ENCODE measurements at regions not wholly inside any gene's neighbourhood (a gene's known extent, or its start where the extent isn't known, plus 50 kb on each side); places are given as distances from the start of the nearest gene placed in this dataset.

- Histone ChIP-seq H3K79me2 (ENCODE audit: control insufficient read depth, insufficient read depth, low read length, poor library complexity) (no peaks in the 10 kb centered on the region), H3K18ac (ENCODE audit: low read length) (no peak overlapping the region), H4K12ac (ENCODE audit: low read depth, low read length) (no peak overlapping the region), H4K91ac (ENCODE audit: low read depth, low read length) (no peak overlapping the region), H3K4me2 (ENCODE audit: low read length) (no peak overlapping the region), H3K9me3 (ENCODE audit: insufficient read depth, low read depth, low read length) (no peaks in the 10 kb centered on the region), H2BK5ac (ENCODE audit: low read depth, low read length, poor library complexity) (no peak overlapping the region), H2AK5ac (ENCODE audit: low read length) (no peak overlapping the region), H3K27me3 (ENCODE audit: insufficient read depth, low read length) (no peaks in the 10 kb centered on the region), H3K36me3 (ENCODE audit: control insufficient read depth in 1 of 2, insufficient read depth in 2 of 2, low read length in 2 of 2) (no peaks in the 10 kb centered on the region), H2BK12ac (ENCODE audit: low read length) (no peak overlapping the region), H3K23ac (ENCODE audit: low read length) (no peak overlapping the region), H2BK120ac (ENCODE audit: insufficient read depth, low read length, poor library complexity) (peak overlapping the region; percentile 11), H3K27ac (ENCODE audit: low read depth, low read length) (no peak overlapping the region), H3K14ac (ENCODE audit: low read length) (no peak overlapping the region), H3K4me3 (ENCODE audit: low read depth, low read length) (no peak overlapping the region), H3K4me1 (ENCODE audit: control insufficient read depth in 1 of 2, insufficient read depth in 2 of 2, low read length in 2 of 2) (peaks cover 3 to 4% of the 10 kb centered on the region in 2 experiments), H4K8ac (ENCODE audit: low read depth, low read length) (no peak overlapping the region), H3K79me1 (ENCODE audit: low read length) (peaks cover 3% of the 10 kb centered on the region), H2AFZ (ENCODE audit: insufficient read depth, low read length, poor library complexity) (no peak overlapping the region), H3K4ac (ENCODE audit: low read depth, low read length) (no peak overlapping the region), H3K9ac (ENCODE audit: low read length) (no peak overlapping the region)
- DNase-seq: no peak
- WGBS (ENCODE audit: extremely low coverage, insufficient coverage, insufficient read length): no CpG with 5 or more reads among the region's 3 CpGs
Observed at GRCh38 chr4:62482355-62482754, 1282.2 kb downstream of the ADGRL3 start.

- Histone ChIP-seq H3K27me3 (ENCODE audit: insufficient read depth, low read length) (no peaks in the 10 kb centered on the region), H3K23ac (ENCODE audit: low read length) (no peak overlapping the region), H4K12ac (ENCODE audit: low read depth, low read length) (no peak overlapping the region), H3K79me1 (ENCODE audit: low read length) (no peaks in the 10 kb centered on the region), H3K9me3 (ENCODE audit: insufficient read depth, low read depth, low read length) (no peaks in the 10 kb centered on the region), H3K4ac (ENCODE audit: low read depth, low read length) (no peak overlapping the region), H2BK5ac (ENCODE audit: low read depth, low read length, poor library complexity) (no peak overlapping the region), H3K79me2 (ENCODE audit: control insufficient read depth, insufficient read depth, low read length, poor library complexity) (no peaks in the 10 kb centered on the region), H3K4me1 (ENCODE audit: control insufficient read depth in 1 of 2, insufficient read depth in 2 of 2, low read length in 2 of 2) (no peaks in the 10 kb centered on the region), H3K18ac (ENCODE audit: low read length) (no peak overlapping the region), H3K4me2 (ENCODE audit: low read length) (no peak overlapping the region), H3K27ac (ENCODE audit: low read depth, low read length) (no peak overlapping the region), H4K91ac (ENCODE audit: low read depth, low read length) (no peak overlapping the region), H4K8ac (ENCODE audit: low read depth, low read length) (no peak overlapping the region), H3K36me3 (ENCODE audit: control insufficient read depth in 1 of 2, insufficient read depth in 2 of 2, low read length in 2 of 2) (no peaks in the 10 kb centered on the region), H2AFZ (ENCODE audit: insufficient read depth, low read length, poor library complexity) (no peak overlapping the region), H3K9ac (ENCODE audit: low read length) (no peak overlapping the region), H2BK12ac (ENCODE audit: low read length) (no peak overlapping the region), H2BK120ac (ENCODE audit: insufficient read depth, low read length, poor library complexity) (no peak overlapping the region), H3K4me3 (ENCODE audit: low read depth, low read length) (no peak overlapping the region), H2AK5ac (ENCODE audit: low read length) (no peak overlapping the region), H3K14ac (ENCODE audit: low read length) (no peak overlapping the region)
- WGBS (ENCODE audit: extremely low coverage, insufficient coverage, insufficient read length): no CpG with 5 or more reads among the region's 2 CpGs
- no peak for DNase-seq
Observed at GRCh38 chr4:62475596-62475995, 1275.5 kb downstream of the ADGRL3 start.

GRCh38 chr4:62474802-62475201 lies 1274.7 kb downstream of the ADGRL3 start:
- Histone ChIP-seq H3K9ac (ENCODE audit: low read length) (no peak overlapping the region), H4K91ac (ENCODE audit: low read depth, low read length) (no peak overlapping the region), H3K4ac (ENCODE audit: low read depth, low read length) (no peak overlapping the region), H4K8ac (ENCODE audit: low read depth, low read length) (no peak overlapping the region), H3K27me3 (ENCODE audit: insufficient read depth, low read length) (no peaks in the 10 kb centered on the region), H2AFZ (ENCODE audit: insufficient read depth, low read length, poor library complexity) (no peak overlapping the region), H2AK5ac (ENCODE audit: low read length) (no peak overlapping the region), H2BK12ac (ENCODE audit: low read length) (no peak overlapping the region), H3K36me3 (ENCODE audit: control insufficient read depth in 1 of 2, insufficient read depth in 2 of 2, low read length in 2 of 2) (no peaks in the 10 kb centered on the region), H3K4me2 (ENCODE audit: low read length) (no peak overlapping the region), H3K4me1 (ENCODE audit: control insufficient read depth in 1 of 2, insufficient read depth in 2 of 2, low read length in 2 of 2) (no peaks in the 10 kb centered on the region), H2BK120ac (ENCODE audit: insufficient read depth, low read length, poor library complexity) (no peak overlapping the region), H3K27ac (ENCODE audit: low read depth, low read length) (no peak overlapping the region), H3K9me3 (ENCODE audit: insufficient read depth, low read depth, low read length) (no peaks in the 10 kb centered on the region), H3K23ac (ENCODE audit: low read length) (no peak overlapping the region), H3K4me3 (ENCODE audit: low read depth, low read length) (no peak overlapping the region), H3K18ac (ENCODE audit: low read length) (no peak overlapping the region), H3K79me2 (ENCODE audit: control insufficient read depth, insufficient read depth, low read length, poor library complexity) (no peaks in the 10 kb centered on the region), H3K79me1 (ENCODE audit: low read length) (no peaks in the 10 kb centered on the region), H3K14ac (ENCODE audit: low read length) (no peak overlapping the region), H4K12ac (ENCODE audit: low read depth, low read length) (no peak overlapping the region), H2BK5ac (ENCODE audit: low read depth, low read length, poor library complexity) (no peak overlapping the region)
- DNase-seq: no peak
- WGBS (ENCODE audit: extremely low coverage, insufficient coverage, insufficient read length): no CpG with 5 or more reads among the region's 3 CpGs

- no peak overlapping the region for H2BK5ac ChIP-seq (ENCODE audit: low read depth, low read length, poor library complexity)
- H3K27me3 ChIP-seq (ENCODE audit: insufficient read depth, low read length): no peaks in the 10 kb centered on the region
- H3K14ac ChIP-seq (ENCODE audit: low read length): no peak overlapping the region
- H3K27ac ChIP-seq (ENCODE audit: low read depth, low read length): no peak overlapping the region
- H2AK5ac ChIP-seq (ENCODE audit: low read length): no peak overlapping the region
- no peak overlapping the region for H2BK12ac ChIP-seq (ENCODE audit: low read length)
- no peak overlapping the region for H4K8ac ChIP-seq (ENCODE audit: low read depth, low read length)
- no peak overlapping the region for H3K4me3 ChIP-seq (ENCODE audit: low read depth, low read length)
- H4K91ac ChIP-seq (ENCODE audit: low read depth, low read length): no peak overlapping the region
- no peaks in the 10 kb centered on the region for H3K79me2 ChIP-seq (ENCODE audit: control insufficient read depth, insufficient read depth, low read length, poor library complexity)
- no peak overlapping the region for H4K12ac ChIP-seq (ENCODE audit: low read depth, low read length)
- H3K23ac ChIP-seq (ENCODE audit: low read length): no peak overlapping the region
- WGBS (ENCODE audit: extremely low coverage, insufficient coverage, insufficient read length): no CpG with 5 or more reads among the region's 1 CpG
- no peak overlapping the region for H3K9ac ChIP-seq (ENCODE audit: low read length)
- H3K18ac ChIP-seq (ENCODE audit: low read length): no peak overlapping the region
- no peak overlapping the region for H2BK120ac ChIP-seq (ENCODE audit: insufficient read depth, low read length, poor library complexity)
- no peak overlapping the region for H3K4ac ChIP-seq (ENCODE audit: low read depth, low read length)
- no peaks in the 10 kb centered on the region for H3K36me3 ChIP-seq (ENCODE audit: control insufficient read depth in 1 of 2, insufficient read depth in 2 of 2, low read length in 2 of 2)
- H3K9me3 ChIP-seq (ENCODE audit: insufficient read depth, low read depth, low read length): no peaks in the 10 kb centered on the region
- DNase-seq: no peak
- no peak overlapping the region for H2AFZ ChIP-seq (ENCODE audit: insufficient read depth, low read length, poor library complexity)
- H3K4me1 ChIP-seq (ENCODE audit: control insufficient read depth in 1 of 2, insufficient read depth in 2 of 2, low read length in 2 of 2): no peaks in the 10 kb centered on the region
- H3K4me2 ChIP-seq (ENCODE audit: low read length): no peak overlapping the region
- H3K79me1 ChIP-seq (ENCODE audit: low read length): no peaks in the 10 kb centered on the region
Observed at GRCh38 chr4:62471021-62471420, 1270.9 kb downstream of the ADGRL3 start.

Measured in trophoblast cell (in vitro differentiated cells and primary cell).